ENCODE measurements at regions not wholly inside any gene's neighbourhood (a gene's known extent, or its start where the extent isn't known, plus 50 kb on each side); places are given as distances from the start of the nearest gene placed in this dataset.

- no peak for DNase-seq
Measured at GRCh38 chr11:10945196-10945595, 87.3 kb upstream of the ZBED5 start.

GRCh38 chr11:10943968-10944367 lies 86.1 kb upstream of the ZBED5 start:
- no peak for DNase-seq

- no peak for DNase-seq
Measured at GRCh38 chr11:10942620-10943019, 84.8 kb upstream of the ZBED5 start.

GRCh38 chr11:10941871-10942270 lies 84.0 kb upstream of the ZBED5 start:
- no peak for DNase-seq

- no peak for DNase-seq
Measured at GRCh38 chr11:10941414-10941813, 83.6 kb upstream of the ZBED5 start.

GRCh38 chr11:10938650-10939387 lies 81.0 kb upstream of the ZBED5 start:
- no peak for DNase-seq

- DNase-seq = no peak
Measured at GRCh38 chr11:10938231-10938630, 80.4 kb upstream of the ZBED5 start.

GRCh38 chr11:10937385-10937771 lies 79.5 kb upstream of the ZBED5 start:
- no peak for DNase-seq

GRCh38 chr11:10936626-10937384 lies 79.0 kb upstream of the ZBED5 start:
- no peak for DNase-seq

GRCh38 chr11:10935015-10935559 lies 77.2 kb upstream of the ZBED5 start:
- DNase-seq = no peak

- DNase-seq = peak; percentile 38
Measured at GRCh38 chr11:10934293-10934860, 76.5 kb upstream of the ZBED5 start.

GRCh38 chr11:10933455-10934292 lies 75.8 kb upstream of the ZBED5 start:
- DNase-seq = peak; percentile 85

- DNase-seq = no peak
Measured at GRCh38 chr11:10932976-10933375, 75.1 kb upstream of the ZBED5 start.

GRCh38 chr11:10931761-10932670 lies 74.2 kb upstream of the ZBED5 start:
- DNase-seq = no peak

GRCh38 chr11:10930972-10931760 lies 73.3 kb upstream of the ZBED5 start:
- DNase-seq = peak; percentile 52

- peak; percentile 37 for DNase-seq
Measured at GRCh38 chr11:10930224-10930971, 72.5 kb upstream of the ZBED5 start.

GRCh38 chr11:10927538-10927937 lies 69.7 kb upstream of the ZBED5 start:
- no peak for DNase-seq

GRCh38 chr11:10926801-10927211 lies 69.0 kb upstream of the ZBED5 start:
- no peak for DNase-seq

- DNase-seq = no peak
Measured at GRCh38 chr11:10925149-10925926, 67.5 kb upstream of the ZBED5 start.
